Esophagus muscularis mucosa (tissue), 3 donors: ENCODE measurements at regions not wholly inside any gene's neighbourhood (a gene's known extent, or its start where the extent isn't known, plus 50 kb on each side); places are given as distances from the start of the nearest gene placed in this dataset.

Experiments used
- CTCF ChIP-seq, 3 experiments: fragments of 200-600 bp in 2 of 3; fragments of 450-650 bp in 1 of 3; sonication (generic) in 2 of 3; IDR thresholded peaks; one replicate each; pipeline ENCODE4 v1.5.1; 2017 to 2019; ENCODE audit warnings: antibody characterized with exemption in 3 of 3, mild to moderate bottlenecking in 2 of 3, moderate library complexity in 1 of 3
- POLR2A ChIP-seq: fragments of 450-650 bp; IDR thresholded peaks from one replicate; pipeline ENCODE4 v1.6.1; 2017; ENCODE audit warnings: antibody characterized with exemption, moderate library complexity, mild to moderate bottlenecking, low read depth

- TF ChIP-seq CTCF (IDR thresholded peaks at IDR 0.05): no peak
- no peak for TF ChIP-seq POLR2A
Observed at GRCh38 chr2:104240984-104241383, 612.9 kb upstream of the POU3F3 start.
